IMR-90 (cell line): ENCODE measurements at regions not wholly inside any gene's neighbourhood (a gene's known extent, or its start where the extent isn't known, plus 50 kb on each side); places are given as distances from the start of the nearest gene placed in this dataset.

Experiments used
- ATAC-seq: fragments of 200-7000 bp; cut with Tn5 transposase; 2 replicates; pipeline ENCODE4 v1.9.1; 2020; ENCODE audit warnings: low read depth, mild to moderate bottlenecking, moderate library complexity
- BruUV-seq: library from RNA; stranded (reverse); fragments of 400-500 nt; replicated peaks from 2 replicates; lab custom pipeline; 2021; lab: Mats Ljungman, UMichigan
- CTCF ChIA-PET: fragments of 300-600 bp; formaldehyde crosslinking; extraction: SDS; loops from one replicate; lab custom pipeline; 2021; ENCODE audit warnings: antibody characterized with exemption; lab: Yijun Ruan, JAX
- POLR2A ChIA-PET: fragments of 300-600 bp; sonication (Branson Sonifier 250); formaldehyde crosslinking; loops from one replicate; lab custom pipeline; 2022; ENCODE audit warnings: antibody characterized with exemption; ENCODE audit not compliant: unreplicated experiment; lab: Charles Lee
- DNase-seq: peaks from one replicate; pipeline ENCODE4 v3.0.0; 2013
- H2AFZ ChIP-seq: replicated peaks from 2 replicates; pipeline ENCODE3; 2013; ENCODE audit warnings: low read length, mild to moderate bottlenecking; ENCODE audit not compliant: poor library complexity
- H2AK5ac ChIP-seq: 2 replicates; pipeline ENCODE4 v1.6.1; 2013; ENCODE audit warnings: low read depth, low read length, inconsistent platforms
- H2AK9ac ChIP-seq: replicated peaks from 2 replicates; pipeline ENCODE3; 2013; ENCODE audit warnings: mild to moderate bottlenecking, low read depth, low read length, moderate library complexity; ENCODE audit not compliant: poor library complexity
- H2BK120ac ChIP-seq: 2 replicates; pipeline ENCODE4 v1.6.1; 2013; ENCODE audit warnings: low read depth, low read length, inconsistent platforms
- H2BK15ac ChIP-seq: 3 replicates; pipeline ENCODE4 v1.6.1; 2013; ENCODE audit warnings: low read depth, low read length, inconsistent platforms
- H2BK20ac ChIP-seq: 2 replicates; pipeline ENCODE4 v1.6.1; 2013; ENCODE audit warnings: low read depth, mild to moderate bottlenecking, inconsistent platforms, low read length, moderate library complexity
- H2BK5ac ChIP-seq: 2 replicates; pipeline ENCODE4 v1.6.1; 2013; ENCODE audit warnings: mild to moderate bottlenecking, low read depth, low read length, inconsistent platforms; ENCODE audit not compliant: poor library complexity, severe bottlenecking
- H3K14ac ChIP-seq: replicated peaks from 2 replicates; pipeline ENCODE4 v1.6.1; 2013; ENCODE audit warnings: low read depth, low read length, inconsistent platforms
- H3K18ac ChIP-seq: 2 replicates; pipeline ENCODE4 v1.6.1; 2013; ENCODE audit warnings: low read depth, low read length, control low read depth
- H3K23ac ChIP-seq: 2 replicates; pipeline ENCODE4 v1.6.1; 2013; ENCODE audit warnings: low read depth, low read length, inconsistent platforms
- H3K27ac ChIP-seq: 2 replicates; pipeline ENCODE4 v1.5.1; 2013; ENCODE audit warnings: mild to moderate bottlenecking, control low read depth, low read length; ENCODE audit not compliant: insufficient read depth
- H3K27me3 ChIP-seq: 2 replicates; pipeline ENCODE4 v1.6.1; 2013; ENCODE audit warnings: low read length; ENCODE audit not compliant: control insufficient read depth, insufficient read depth
- H3K36me3 ChIP-seq: 2 replicates; pipeline ENCODE4 v1.6.1; 2013; ENCODE audit warnings: low read length, mixed read lengths; ENCODE audit not compliant: control insufficient read depth, insufficient read depth
- H3K4ac ChIP-seq: 2 replicates; pipeline ENCODE4 v1.6.1; 2013; ENCODE audit warnings: low read depth, low read length, inconsistent platforms
- H3K4me1 ChIP-seq: 2 replicates; pipeline ENCODE4 v1.6.1; 2013; ENCODE audit warnings: low read length, mixed read lengths; ENCODE audit not compliant: control insufficient read depth, insufficient read depth
- H3K4me2 ChIP-seq: 2 replicates; pipeline ENCODE4 v1.6.1; 2013; ENCODE audit warnings: low read depth, mild to moderate bottlenecking, control low read depth, low read length, moderate library complexity
- H3K4me3 ChIP-seq: 2 replicates; pipeline ENCODE4 v1.5.1; 2013; ENCODE audit warnings: low read depth, mild to moderate bottlenecking, control low read depth, low read length, moderate library complexity; ENCODE audit not compliant: insufficient read depth
- H3K56ac ChIP-seq: 2 replicates; pipeline ENCODE4 v1.6.1; 2013; ENCODE audit warnings: low read length, inconsistent platforms; ENCODE audit not compliant: insufficient read depth; ENCODE audit errors: extremely low read depth
- H3K79me1 ChIP-seq, 2 experiments: 2 replicates each; pipeline ENCODE4 v1.6.1; 2013; ENCODE audit warnings: low read length in 2 of 2, inconsistent platforms in 1 of 2, low read depth in 1 of 2
- H3K9ac ChIP-seq: 2 replicates; pipeline ENCODE4 v1.6.1; 2013; ENCODE audit warnings: low read depth, low read length, control low read depth
- H3K9me1 ChIP-seq: 2 replicates; pipeline ENCODE4 v1.6.1; 2013; ENCODE audit warnings: low read length, inconsistent platforms; ENCODE audit not compliant: insufficient read depth
- H3K9me3 ChIP-seq: 2 replicates; pipeline ENCODE4 v1.6.1; 2013; ENCODE audit warnings: low read length; ENCODE audit not compliant: control insufficient read depth, insufficient read depth
- H4K20me1 ChIP-seq: 2 replicates; pipeline ENCODE4 v1.6.1; 2013; ENCODE audit warnings: low read length, inconsistent platforms; ENCODE audit not compliant: insufficient read depth
- H4K5ac ChIP-seq: 2 replicates; pipeline ENCODE4 v1.6.1; 2013; ENCODE audit warnings: mild to moderate bottlenecking, low read depth, low read length, control low read depth
- H4K8ac ChIP-seq, 2 experiments: 2 replicates each; pipeline ENCODE4 v1.6.1; 2013; ENCODE audit warnings: low read depth in 2 of 2, low read length in 2 of 2, control low read depth in 1 of 2, inconsistent platforms in 1 of 2
- H4K91ac ChIP-seq: 2 replicates; pipeline ENCODE4 v1.6.1; 2013; ENCODE audit warnings: low read depth, low read length, inconsistent platforms; ENCODE audit not compliant: insufficient read depth
- BHLHE40 ChIP-seq: fragments of 150-350 bp; IDR thresholded peaks from 2 replicates; pipeline ENCODE4 v1.6.1; 2016; ENCODE audit warnings: mild to moderate bottlenecking, low read depth, low read length
- CEBPB ChIP-seq: IDR thresholded peaks from 2 replicates; pipeline ENCODE4 v1.6.1; 2012; ENCODE audit warnings: low read depth, low read length, improper control_type of control experiment
- CHD1 ChIP-seq: IDR thresholded peaks from 2 replicates; pipeline ENCODE4 v1.6.1; 2012; ENCODE audit warnings: low read depth, low read length, improper control_type of control experiment
- FOS ChIP-seq: fragments of 150-350 bp; IDR thresholded peaks from 2 replicates; pipeline ENCODE4 v1.6.1; 2016; ENCODE audit warnings: low read depth, low read length
- MAFK ChIP-seq: IDR thresholded peaks from 2 replicates; pipeline ENCODE4 v1.6.1; 2012; ENCODE audit warnings: low read depth, low read length, improper control_type of control experiment
- MAZ ChIP-seq: IDR thresholded peaks from 2 replicates; pipeline ENCODE4 v1.6.1; 2012; ENCODE audit warnings: low read depth, mild to moderate bottlenecking, low read length, improper control_type of control experiment, moderate library complexity, borderline replicate concordance
- MXI1 ChIP-seq: IDR thresholded peaks from 2 replicates; pipeline ENCODE4 v1.6.1; 2012; ENCODE audit warnings: low read depth, mild to moderate bottlenecking, low read length, moderate library complexity, borderline replicate concordance
- NFE2L2 ChIP-seq: fragments of 150-350 bp; IDR thresholded peaks from 2 replicates; pipeline ENCODE4 v1.6.1; 2016; ENCODE audit warnings: low read depth, mild to moderate bottlenecking, low read length
- POLR2A ChIP-seq: IDR thresholded peaks from 2 replicates; pipeline ENCODE4 v1.6.1; 2012; ENCODE audit warnings: mild to moderate bottlenecking, low read depth, low read length
- RAD21 ChIP-seq: IDR thresholded peaks from 2 replicates; pipeline ENCODE4 v1.6.1; 2012; ENCODE audit warnings: low read length, improper control_type of control experiment
- RCOR1 ChIP-seq: IDR thresholded peaks from 2 replicates; pipeline ENCODE4 v1.6.1; 2012; ENCODE audit warnings: mild to moderate bottlenecking, low read length, improper control_type of control experiment; ENCODE audit not compliant: insufficient replicate concordance
- RFX5 ChIP-seq: IDR thresholded peaks from 2 replicates; pipeline ENCODE4 v1.8.0; 2012; ENCODE audit warnings: low read depth, mild to moderate bottlenecking, low read length, moderate library complexity
- SMC3 ChIP-seq: fragments of 150-350 bp; IDR thresholded peaks from 2 replicates; pipeline ENCODE4 v1.6.1; 2016; ENCODE audit warnings: low read depth, mild to moderate bottlenecking, antibody characterized with exemption, low read length, moderate library complexity
- WGBS, 2 experiments: methylation state at CpG; one replicate each; pipeline versions ENCODE4 v1.1.5 to v1.1.7; 2013; ENCODE audit warnings: missing lambda C conversion rate in 2 of 2; ENCODE audit not compliant: insufficient read length in 1 of 2; ENCODE audit errors: extremely low coverage in 2 of 2; 5-methylcytosine and 5-hydroxymethylcytosine counted together
- dilution Hi-C: fragments of 300-500 bp; cut with HindIII; formaldehyde crosslinking; loops from one replicate; pipeline ENCODE4 v1.14.3; 2018; ENCODE audit warnings: low sequenced_read_pairs; ENCODE audit not compliant: unreplicated experiment
- in situ Hi-C: fragments of 300-500 bp; cut with MboI; formaldehyde crosslinking; loops from 3 replicates; pipeline ENCODE4 v1.14.3; 2019; ENCODE audit warnings: low sequenced_read_pairs, inconsistent platforms, mixed read lengths
- intact Hi-C: fragments of 100-400 bp; cut with micrococcal nuclease; formaldehyde crosslinking; loops from 2 replicates; pipeline ENCODE4 v1.10.0; 2022
- TF ChIP-seq, protein P1 (sequence below): conservative IDR thresholded peaks from 2 replicates; pipeline ENCODE4 v1.5.1; 2012; ENCODE audit warnings: mild to moderate bottlenecking, low read depth, low read length, improper control_type of control experiment
- TF ChIP-seq, protein P2 (sequence below): fragments of 150-350 bp; IDR thresholded peaks from 2 replicates; pipeline ENCODE4 v1.6.1; 2016; ENCODE audit warnings: low read depth, mild to moderate bottlenecking, low read length, moderate library complexity, borderline replicate concordance
- TF ChIP-seq, protein P3 (sequence below): fragments of 150-350 bp; IDR thresholded peaks from 2 replicates; pipeline ENCODE4 v1.6.1; 2017; ENCODE audit warnings: mild to moderate bottlenecking, antibody characterized with exemption, low read length, low read depth

DNA sequence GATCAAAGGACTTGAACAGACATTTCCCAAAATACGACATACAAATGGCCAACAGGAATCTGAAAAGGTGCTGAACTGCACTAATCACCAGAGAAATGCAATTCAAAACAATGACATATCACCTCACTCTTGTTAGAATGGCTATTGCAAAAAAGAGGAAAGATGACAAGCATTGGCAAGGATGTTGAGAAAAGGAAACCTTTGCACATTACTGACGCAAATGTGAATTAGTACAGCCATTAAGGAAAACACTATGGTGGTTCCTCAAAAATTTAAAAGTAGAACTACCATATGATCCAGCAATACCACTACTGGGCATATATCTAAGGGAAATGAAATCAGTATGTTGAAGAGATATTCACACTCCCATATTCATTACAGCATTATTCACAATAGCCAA is 57.7 kb upstream of the ASPRV1 start:
- no CpG with 5 or more reads among the region's 2 CpGs for WGBS, 2 experiments
- in situ Hi-C loops (no loop called here), dilution Hi-C loops (no loop called here), intact Hi-C loops (no loop called here)
- Histone ChIP-seq H4K8ac (no peak overlapping the region), H4K20me1 (no peaks in the 10 kb centered on the region), H2BK20ac (no peak overlapping the region), H3K4ac (no peak overlapping the region), H2BK120ac (no peak overlapping the region), H2AK5ac (no peak overlapping the region), H2BK15ac (no peak overlapping the region), H3K56ac (no peak overlapping the region), H3K4me3 (no peak overlapping the region), H3K79me1 (no peaks in the 10 kb centered on the region), H3K9me3 (no peaks in the 10 kb centered on the region), H4K5ac (no peak overlapping the region), H3K18ac (no peak overlapping the region), H3K9ac (no peak overlapping the region), H2BK5ac (no peak overlapping the region), H4K91ac (no peak overlapping the region), H3K9me1 (no peaks in the 10 kb centered on the region), H3K27ac (no peak overlapping the region), H3K23ac (no peak overlapping the region), H3K14ac (no peak overlapping the region), H3K4me1 (no peaks in the 10 kb centered on the region), H2AK9ac (no peak overlapping the region), H2AFZ (no peak overlapping the region), H3K27me3 (no peaks in the 10 kb centered on the region), H3K36me3 (no peaks in the 10 kb centered on the region), H3K4me2 (no peak overlapping the region)
- DNase-seq: no peak
- ChIA-PET CTCF (no interaction called here), POLR2A (no interaction called here)
- ATAC-seq: no peak
- BruUV-seq: no TSS peak
- TF ChIP-seq CEBPB (no peak), MAFK (no peak), POLR2A (no peak), BHLHE40 (no peak), SMC3 (no peak), RFX5 (no peak), CHD1 (no peak), RCOR1 (no peak), NFE2L2 (no peak), MXI1 (no peak), RAD21 (no peak), MAZ (no peak), FOS (no peak)
- TF ChIP-seq, protein P1, sequence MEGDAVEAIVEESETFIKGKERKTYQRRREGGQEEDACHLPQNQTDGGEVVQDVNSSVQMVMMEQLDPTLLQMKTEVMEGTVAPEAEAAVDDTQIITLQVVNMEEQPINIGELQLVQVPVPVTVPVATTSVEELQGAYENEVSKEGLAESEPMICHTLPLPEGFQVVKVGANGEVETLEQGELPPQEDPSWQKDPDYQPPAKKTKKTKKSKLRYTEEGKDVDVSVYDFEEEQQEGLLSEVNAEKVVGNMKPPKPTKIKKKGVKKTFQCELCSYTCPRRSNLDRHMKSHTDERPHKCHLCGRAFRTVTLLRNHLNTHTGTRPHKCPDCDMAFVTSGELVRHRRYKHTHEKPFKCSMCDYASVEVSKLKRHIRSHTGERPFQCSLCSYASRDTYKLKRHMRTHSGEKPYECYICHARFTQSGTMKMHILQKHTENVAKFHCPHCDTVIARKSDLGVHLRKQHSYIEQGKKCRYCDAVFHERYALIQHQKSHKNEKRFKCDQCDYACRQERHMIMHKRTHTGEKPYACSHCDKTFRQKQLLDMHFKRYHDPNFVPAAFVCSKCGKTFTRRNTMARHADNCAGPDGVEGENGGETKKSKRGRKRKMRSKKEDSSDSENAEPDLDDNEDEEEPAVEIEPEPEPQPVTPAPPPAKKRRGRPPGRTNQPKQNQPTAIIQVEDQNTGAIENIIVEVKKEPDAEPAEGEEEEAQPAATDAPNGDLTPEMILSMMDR: no peak
- TF ChIP-seq, protein P2, sequence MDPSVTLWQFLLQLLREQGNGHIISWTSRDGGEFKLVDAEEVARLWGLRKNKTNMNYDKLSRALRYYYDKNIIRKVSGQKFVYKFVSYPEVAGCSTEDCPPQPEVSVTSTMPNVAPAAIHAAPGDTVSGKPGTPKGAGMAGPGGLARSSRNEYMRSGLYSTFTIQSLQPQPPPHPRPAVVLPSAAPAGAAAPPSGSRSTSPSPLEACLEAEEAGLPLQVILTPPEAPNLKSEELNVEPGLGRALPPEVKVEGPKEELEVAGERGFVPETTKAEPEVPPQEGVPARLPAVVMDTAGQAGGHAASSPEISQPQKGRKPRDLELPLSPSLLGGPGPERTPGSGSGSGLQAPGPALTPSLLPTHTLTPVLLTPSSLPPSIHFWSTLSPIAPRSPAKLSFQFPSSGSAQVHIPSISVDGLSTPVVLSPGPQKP: no peak
- TF ChIP-seq, protein P3, sequence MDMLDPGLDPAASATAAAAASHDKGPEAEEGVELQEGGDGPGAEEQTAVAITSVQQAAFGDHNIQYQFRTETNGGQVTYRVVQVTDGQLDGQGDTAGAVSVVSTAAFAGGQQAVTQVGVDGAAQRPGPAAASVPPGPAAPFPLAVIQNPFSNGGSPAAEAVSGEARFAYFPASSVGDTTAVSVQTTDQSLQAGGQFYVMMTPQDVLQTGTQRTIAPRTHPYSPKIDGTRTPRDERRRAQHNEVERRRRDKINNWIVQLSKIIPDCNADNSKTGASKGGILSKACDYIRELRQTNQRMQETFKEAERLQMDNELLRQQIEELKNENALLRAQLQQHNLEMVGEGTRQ: no peak
